RWPE2 (cell line): ENCODE measurements at regions not wholly inside any gene's neighbourhood (a gene's known extent, or its start where the extent isn't known, plus 50 kb on each side); places are given as distances from the start of the nearest gene placed in this dataset.
"Not testable (repeated sequence)": the region's sequence is repeated elsewhere in the genome, so short reads cannot be mapped to it uniquely, and the experiment has no call there.

Experiments used
- ATAC-seq: fragments of 200-7000 bp; cut with Tn5 transposase; 3 replicates; pipeline ENCODE4 v1.9.1; 2021; ENCODE audit warnings: low read depth
- DNase-seq: peaks from one replicate; pipeline ENCODE4 v3.0.0-alpha.2; 2020; ENCODE audit warnings: low spot score
- H3K27ac ChIP-seq: fragments of 450-650 bp; 2 replicates; pipeline ENCODE4 v1.5.1; 2017; ENCODE audit warnings: mild to moderate bottlenecking; ENCODE audit not compliant: poor library complexity, severe bottlenecking
- H3K27me3 ChIP-seq: fragments of 250-450 bp; sonication (Bioruptor Pico); 2 replicates; pipeline ENCODE4 v1.5.1; 2021; ENCODE audit warnings: mild to moderate bottlenecking, moderate library complexity; ENCODE audit not compliant: insufficient read depth, poor library complexity, severe bottlenecking
- H3K36me3 ChIP-seq: fragments of 250-450 bp; sonication (Bioruptor Pico); 2 replicates; pipeline ENCODE4 v1.5.1; 2020; ENCODE audit warnings: low read depth, mild to moderate bottlenecking, moderate library complexity
- H3K4me1 ChIP-seq: fragments of 250-450 bp; sonication (Bioruptor Pico); 2 replicates; pipeline ENCODE4 v1.5.1; 2021; ENCODE audit warnings: mild to moderate bottlenecking, moderate library complexity; ENCODE audit not compliant: insufficient read depth, poor library complexity, severe bottlenecking
- H3K4me3 ChIP-seq: fragments of 250-450 bp; sonication (Bioruptor Pico); 2 replicates; pipeline ENCODE4 v1.5.1; 2021; ENCODE audit warnings: mild to moderate bottlenecking, moderate library complexity; ENCODE audit not compliant: severe bottlenecking
- H3K9me3 ChIP-seq: fragments of 250-450 bp; sonication (Bioruptor Pico); 2 replicates; pipeline ENCODE4 v1.5.1; 2021; ENCODE audit warnings: mild to moderate bottlenecking, moderate library complexity; ENCODE audit not compliant: severe bottlenecking
- CTCF ChIP-seq: fragments of 450-650 bp; IDR thresholded peaks from one replicate; pipeline ENCODE4 v1.5.1; 2017; ENCODE audit warnings: mild to moderate bottlenecking, moderate library complexity; ENCODE audit not compliant: poor library complexity, severe bottlenecking

GRCh38 chr10:45550903-45551786, 121.4 kb downstream of the ZFAND4 start:
- TF ChIP-seq CTCF: no peak
- no peaks in the 10 kb centered on the region for H3K27me3 ChIP-seq
- DNase-seq (no peak), ATAC-seq (no peak)
- H3K36me3 ChIP-seq: no peaks in the 10 kb centered on the region
- H3K4me3 ChIP-seq: no peak overlapping the region
- H3K4me1 ChIP-seq: no peaks in the 10 kb centered on the region
- no peaks in the 10 kb centered on the region for H3K9me3 ChIP-seq
- no peak overlapping the region for H3K27ac ChIP-seq

GRCh38 chr10:45548068-45548467, 124.5 kb downstream of the ZFAND4 start:
- no peak overlapping the region for H3K27ac ChIP-seq
- no peak for TF ChIP-seq CTCF
- no peak overlapping the region for H3K4me3 ChIP-seq
- no peaks in the 10 kb centered on the region for H3K27me3 ChIP-seq
- no peak for ATAC-seq
- H3K36me3 ChIP-seq: no peaks in the 10 kb centered on the region
- DNase-seq: no peak
- no peaks in the 10 kb centered on the region for H3K4me1 ChIP-seq
- no peaks in the 10 kb centered on the region for H3K9me3 ChIP-seq

GRCh38 chr10:45547207-45547606, 125.4 kb downstream of the ZFAND4 start:
- Histone ChIP-seq H3K27me3 (no peaks in the 10 kb centered on the region), H3K9me3 (no peaks in the 10 kb centered on the region), H3K4me3 (no peak overlapping the region), H3K27ac (no peak overlapping the region), H3K4me1 (no peaks in the 10 kb centered on the region), H3K36me3 (no peaks in the 10 kb centered on the region)
- ATAC-seq (no peak), DNase-seq (no peak)
- no peak for TF ChIP-seq CTCF

GRCh38 chr10:45545150-45545549, 127.4 kb downstream of the ZFAND4 start:
- Histone ChIP-seq H3K27ac (no peak overlapping the region), H3K27me3 (no peaks in the 10 kb centered on the region), H3K4me3 (no peak overlapping the region), H3K9me3 (no peaks in the 10 kb centered on the region), H3K4me1 (no peaks in the 10 kb centered on the region), H3K36me3 (no peaks in the 10 kb centered on the region)
- TF ChIP-seq CTCF: no peak
- DNase-seq (no peak), ATAC-seq (no peak)

GRCh38 chr10:45544191-45544590, 128.4 kb downstream of the ZFAND4 start:
- no peaks in the 10 kb centered on the region for H3K4me1 ChIP-seq
- H3K36me3 ChIP-seq: no peaks in the 10 kb centered on the region
- H3K4me3 ChIP-seq: no peak overlapping the region
- DNase-seq: no peak
- ATAC-seq: no peak
- no peak overlapping the region for H3K27ac ChIP-seq
- H3K27me3 ChIP-seq: no peaks in the 10 kb centered on the region
- no peaks in the 10 kb centered on the region for H3K9me3 ChIP-seq
- TF ChIP-seq CTCF: no peak

GRCh38 chr10:45541032-45541431, 131.5 kb downstream of the ZFAND4 start:
- not testable (repeated sequence) for H3K36me3 ChIP-seq, H3K27me3 ChIP-seq, ATAC-seq, DNase-seq, H3K4me3 ChIP-seq, H3K4me1 ChIP-seq, H3K27ac ChIP-seq, H3K9me3 ChIP-seq

- H3K27me3 ChIP-seq, H3K4me1 ChIP-seq, H3K9me3 ChIP-seq, H3K27ac ChIP-seq, DNase-seq, H3K36me3 ChIP-seq, ATAC-seq, H3K4me3 ChIP-seq: not testable (repeated sequence)
Measured at GRCh38 chr10:45540589-45540988, 132.0 kb downstream of the ZFAND4 start.
